IMR-90 (cell line): ENCODE measurements at regions not wholly inside any gene's neighbourhood (a gene's known extent, or its start where the extent isn't known, plus 50 kb on each side); places are given as distances from the start of the nearest gene placed in this dataset.
A peak's percentile ranks its signal among the peaks of the same experiment; 100 is the strongest.

Experiments
- ATAC-seq: fragments of 200-7000 bp; cut with Tn5 transposase; 2 replicates; pipeline ENCODE4 v1.9.1; 2020; ENCODE audit warnings: low read depth, mild to moderate bottlenecking, moderate library complexity
- BruUV-seq: library from RNA; stranded (reverse); fragments of 400-500 nt; replicated peaks from 2 replicates; lab custom pipeline; 2021; lab: Mats Ljungman, UMichigan
- CTCF ChIA-PET: fragments of 300-600 bp; formaldehyde crosslinking; extraction: SDS; loops from one replicate; lab custom pipeline; 2021; ENCODE audit warnings: antibody characterized with exemption; lab: Yijun Ruan, JAX
- POLR2A ChIA-PET: fragments of 300-600 bp; sonication (Branson Sonifier 250); formaldehyde crosslinking; loops from one replicate; lab custom pipeline; 2022; ENCODE audit warnings: antibody characterized with exemption; ENCODE audit not compliant: unreplicated experiment; lab: Charles Lee
- DNase-seq: peaks from one replicate; pipeline ENCODE4 v3.0.0; 2013
- H2AFZ ChIP-seq: replicated peaks from 2 replicates; pipeline ENCODE3; 2013; ENCODE audit warnings: low read length, mild to moderate bottlenecking; ENCODE audit not compliant: poor library complexity
- H2AK5ac ChIP-seq: 2 replicates; pipeline ENCODE4 v1.6.1; 2013; ENCODE audit warnings: low read depth, low read length, inconsistent platforms
- H2AK9ac ChIP-seq: replicated peaks from 2 replicates; pipeline ENCODE3; 2013; ENCODE audit warnings: mild to moderate bottlenecking, low read depth, low read length, moderate library complexity; ENCODE audit not compliant: poor library complexity
- H2BK120ac ChIP-seq: 2 replicates; pipeline ENCODE4 v1.6.1; 2013; ENCODE audit warnings: low read depth, low read length, inconsistent platforms
- H2BK15ac ChIP-seq: 3 replicates; pipeline ENCODE4 v1.6.1; 2013; ENCODE audit warnings: low read depth, low read length, inconsistent platforms
- H2BK20ac ChIP-seq: 2 replicates; pipeline ENCODE4 v1.6.1; 2013; ENCODE audit warnings: low read depth, mild to moderate bottlenecking, inconsistent platforms, low read length, moderate library complexity
- H2BK5ac ChIP-seq: 2 replicates; pipeline ENCODE4 v1.6.1; 2013; ENCODE audit warnings: mild to moderate bottlenecking, low read depth, low read length, inconsistent platforms; ENCODE audit not compliant: poor library complexity, severe bottlenecking
- H3K14ac ChIP-seq: replicated peaks from 2 replicates; pipeline ENCODE4 v1.6.1; 2013; ENCODE audit warnings: low read depth, low read length, inconsistent platforms
- H3K18ac ChIP-seq: 2 replicates; pipeline ENCODE4 v1.6.1; 2013; ENCODE audit warnings: low read depth, low read length, control low read depth
- H3K23ac ChIP-seq: 2 replicates; pipeline ENCODE4 v1.6.1; 2013; ENCODE audit warnings: low read depth, low read length, inconsistent platforms
- H3K27ac ChIP-seq: 2 replicates; pipeline ENCODE4 v1.5.1; 2013; ENCODE audit warnings: mild to moderate bottlenecking, control low read depth, low read length; ENCODE audit not compliant: insufficient read depth
- H3K27me3 ChIP-seq: 2 replicates; pipeline ENCODE4 v1.6.1; 2013; ENCODE audit warnings: low read length; ENCODE audit not compliant: control insufficient read depth, insufficient read depth
- H3K36me3 ChIP-seq: 2 replicates; pipeline ENCODE4 v1.6.1; 2013; ENCODE audit warnings: low read length, mixed read lengths; ENCODE audit not compliant: control insufficient read depth, insufficient read depth
- H3K4ac ChIP-seq: 2 replicates; pipeline ENCODE4 v1.6.1; 2013; ENCODE audit warnings: low read depth, low read length, inconsistent platforms
- H3K4me1 ChIP-seq: 2 replicates; pipeline ENCODE4 v1.6.1; 2013; ENCODE audit warnings: low read length, mixed read lengths; ENCODE audit not compliant: control insufficient read depth, insufficient read depth
- H3K4me2 ChIP-seq: 2 replicates; pipeline ENCODE4 v1.6.1; 2013; ENCODE audit warnings: low read depth, mild to moderate bottlenecking, control low read depth, low read length, moderate library complexity
- H3K4me3 ChIP-seq: 2 replicates; pipeline ENCODE4 v1.5.1; 2013; ENCODE audit warnings: low read depth, mild to moderate bottlenecking, control low read depth, low read length, moderate library complexity; ENCODE audit not compliant: insufficient read depth
- H3K56ac ChIP-seq: 2 replicates; pipeline ENCODE4 v1.6.1; 2013; ENCODE audit warnings: low read length, inconsistent platforms; ENCODE audit not compliant: insufficient read depth; ENCODE audit errors: extremely low read depth
- H3K79me1 ChIP-seq, 2 experiments: 2 replicates each; pipeline ENCODE4 v1.6.1; 2013; ENCODE audit warnings: low read length in 2 of 2, inconsistent platforms in 1 of 2, low read depth in 1 of 2
- H3K9ac ChIP-seq: 2 replicates; pipeline ENCODE4 v1.6.1; 2013; ENCODE audit warnings: low read depth, low read length, control low read depth
- H3K9me1 ChIP-seq: 2 replicates; pipeline ENCODE4 v1.6.1; 2013; ENCODE audit warnings: low read length, inconsistent platforms; ENCODE audit not compliant: insufficient read depth
- H3K9me3 ChIP-seq: 2 replicates; pipeline ENCODE4 v1.6.1; 2013; ENCODE audit warnings: low read length; ENCODE audit not compliant: control insufficient read depth, insufficient read depth
- H4K20me1 ChIP-seq: 2 replicates; pipeline ENCODE4 v1.6.1; 2013; ENCODE audit warnings: low read length, inconsistent platforms; ENCODE audit not compliant: insufficient read depth
- H4K5ac ChIP-seq: 2 replicates; pipeline ENCODE4 v1.6.1; 2013; ENCODE audit warnings: mild to moderate bottlenecking, low read depth, low read length, control low read depth
- H4K8ac ChIP-seq, 2 experiments: 2 replicates each; pipeline ENCODE4 v1.6.1; 2013; ENCODE audit warnings: low read depth in 2 of 2, low read length in 2 of 2, control low read depth in 1 of 2, inconsistent platforms in 1 of 2
- H4K91ac ChIP-seq: 2 replicates; pipeline ENCODE4 v1.6.1; 2013; ENCODE audit warnings: low read depth, low read length, inconsistent platforms; ENCODE audit not compliant: insufficient read depth
- BHLHE40 ChIP-seq: fragments of 150-350 bp; IDR thresholded peaks from 2 replicates; pipeline ENCODE4 v1.6.1; 2016; ENCODE audit warnings: mild to moderate bottlenecking, low read depth, low read length
- CEBPB ChIP-seq: IDR thresholded peaks from 2 replicates; pipeline ENCODE4 v1.6.1; 2012; ENCODE audit warnings: low read depth, low read length, improper control_type of control experiment
- FOS ChIP-seq: fragments of 150-350 bp; IDR thresholded peaks from 2 replicates; pipeline ENCODE4 v1.6.1; 2016; ENCODE audit warnings: low read depth, low read length
- WGBS, 2 experiments: methylation state at CpG; one replicate each; pipeline versions ENCODE4 v1.1.5 to v1.1.7; 2013; ENCODE audit warnings: missing lambda C conversion rate in 2 of 2; ENCODE audit not compliant: insufficient read length in 1 of 2; ENCODE audit errors: extremely low coverage in 2 of 2; 5-methylcytosine and 5-hydroxymethylcytosine counted together
- dilution Hi-C: fragments of 300-500 bp; cut with HindIII; formaldehyde crosslinking; loops from one replicate; pipeline ENCODE4 v1.14.3; 2018; ENCODE audit warnings: low sequenced_read_pairs; ENCODE audit not compliant: unreplicated experiment
- in situ Hi-C: fragments of 300-500 bp; cut with MboI; formaldehyde crosslinking; loops from 3 replicates; pipeline ENCODE4 v1.14.3; 2019; ENCODE audit warnings: low sequenced_read_pairs, inconsistent platforms, mixed read lengths
- intact Hi-C: fragments of 100-400 bp; cut with micrococcal nuclease; formaldehyde crosslinking; loops from 2 replicates; pipeline ENCODE4 v1.10.0; 2022

DNA sequence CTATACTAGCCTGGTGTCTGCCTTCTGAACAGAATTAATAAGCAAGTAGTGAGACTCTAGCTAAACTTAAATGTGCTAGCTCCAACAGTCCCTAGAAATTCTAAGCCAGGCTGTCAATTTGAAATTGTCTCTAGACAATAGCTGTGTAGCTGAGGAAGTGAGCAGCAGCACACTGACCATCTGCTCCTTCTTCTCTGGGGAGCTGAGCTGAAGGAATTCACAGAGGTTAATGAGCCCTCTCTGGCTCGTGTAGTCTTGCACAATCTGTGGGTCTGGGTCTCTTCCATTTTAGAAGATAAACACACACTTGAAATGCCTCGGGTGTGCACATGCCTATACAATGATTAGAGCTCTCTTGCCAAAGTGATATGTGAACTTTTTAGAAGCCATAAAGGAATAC is 63.5 kb upstream of the BARX1 start:
- H4K8ac ChIP-seq = no peak overlapping the region
- ATAC-seq = peak; percentile 91
- peak overlapping the region; percentile 15 for H3K4me2 ChIP-seq
- H3K14ac ChIP-seq = no peak overlapping the region
- no peaks in the 10 kb centered on the region for H3K79me1 ChIP-seq
- no peak overlapping the region for H4K5ac ChIP-seq
- peaks cover 2% of the 10 kb centered on the region; the same call in 1 of the 2 replicates for H3K4me1 ChIP-seq
- no peaks in the 10 kb centered on the region for H3K36me3 ChIP-seq
- no peak overlapping the region for H3K4ac ChIP-seq
- no peak overlapping the region for H2AK9ac ChIP-seq
- no peak overlapping the region for H3K18ac ChIP-seq
- H3K27me3 ChIP-seq = peaks cover 2% of the 10 kb centered on the region; the same call in 1 of the 2 replicates
- ChIA-PET CTCF (interaction anchor here (1.9 kb wide), 1 partner anchor 195 kb away, joined by 5 read pairs; no protein-coding TSS in a partner anchor), POLR2A (no interaction called here)
- WGBS, 2 experiments = no CpG with 5 or more reads among the region's 2 CpGs
- TF ChIP-seq FOS (no peak), CEBPB (peak; percentile 90), BHLHE40 (peak; percentile 52; the same call in 1 of the 2 replicates)
- no peak overlapping the region for H2BK15ac ChIP-seq
- no peak overlapping the region for H2BK5ac ChIP-seq
- H4K20me1 ChIP-seq = no peaks in the 10 kb centered on the region
- in situ Hi-C loops (no loop called here), intact Hi-C loops (no loop called here), dilution Hi-C loops (no loop called here)
- no peak overlapping the region for H2AK5ac ChIP-seq
- H3K27ac ChIP-seq = no peak overlapping the region; the same call in 1 of the 2 replicates
- no peak overlapping the region for H4K91ac ChIP-seq
- no peak overlapping the region for H3K4me3 ChIP-seq
- DNase-seq = peak; percentile 79
- H3K9me3 ChIP-seq = no peaks in the 10 kb centered on the region
- BruUV-seq = no TSS peak
- H3K23ac ChIP-seq = no peak overlapping the region
- no peaks in the 10 kb centered on the region for H3K9me1 ChIP-seq
- no peak overlapping the region for H3K56ac ChIP-seq
- no peak overlapping the region for H3K9ac ChIP-seq
- H2BK20ac ChIP-seq = no peak overlapping the region
- no peak overlapping the region for H2BK120ac ChIP-seq
- H2AFZ ChIP-seq = no peak overlapping the region
